ENCODE measurements at regions not wholly inside any gene's neighbourhood (a gene's known extent, or its start where the extent isn't known, plus 50 kb on each side); places are given as distances from the start of the nearest gene placed in this dataset.
"Not testable (repeated sequence)": the region's sequence is repeated elsewhere in the genome, so short reads cannot be mapped to it uniquely, and the experiment has no call there.

- FAIRE-seq (no peak), ATAC-seq (no peak), DNase-seq (ENCODE audit: low read depth in 1 of 2, low spot score in 1 of 2) (no peak)
- no peaks in the 10 kb centered on the region for H3K9me3 ChIP-seq
- peak overlapping the region in 1 of 2 experiments; percentile 52; a peak in 2 of 6 replicates for H3K27ac ChIP-seq
- peaks cover 18% of the 10 kb centered on the region; the same call in 2 of the 3 replicates for H3K4me1 ChIP-seq
- TF ChIP-seq CTCF (IDR thresholded peaks at IDR 0.05) = no peak
- no peak for TF ChIP-seq TP53 (CRISPR knock-in tag; IDR thresholded peaks at IDR 0.05)
- no peak for TF ChIP-seq GATA3 (IDR thresholded peaks at IDR 0.05; ENCODE audit: borderline replicate concordance)
- no peak for TF ChIP-seq RNF2 (IDR thresholded peaks at IDR 0.05; ENCODE audit: borderline replicate concordance, low read depth)
- no peak for TF ChIP-seq ZSCAN20 (CRISPR knock-in tag; IDR thresholded peaks at IDR 0.05)
- no peak for TF ChIP-seq HMGXB4 (CRISPR knock-in tag; IDR thresholded peaks at IDR 0.05; ENCODE audit: borderline replicate concordance)
- no peak for TF ChIP-seq CBX8 (IDR thresholded peaks at IDR 0.05)
- TF ChIP-seq ESRRA (IDR thresholded peaks at IDR 0.05; ENCODE audit: borderline replicate concordance, low read length) = no peak
- TF ChIP-seq, protein P1, sequence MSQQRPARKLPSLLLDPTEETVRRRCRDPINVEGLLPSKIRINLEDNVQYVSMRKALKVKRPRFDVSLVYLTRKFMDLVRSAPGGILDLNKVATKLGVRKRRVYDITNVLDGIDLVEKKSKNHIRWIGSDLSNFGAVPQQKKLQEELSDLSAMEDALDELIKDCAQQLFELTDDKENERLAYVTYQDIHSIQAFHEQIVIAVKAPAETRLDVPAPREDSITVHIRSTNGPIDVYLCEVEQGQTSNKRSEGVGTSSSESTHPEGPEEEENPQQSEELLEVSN (IDR thresholded peaks at IDR 0.05; ENCODE audit: borderline replicate concordance, low read depth) = no peak
- TF ChIP-seq SREBF2 (IDR thresholded peaks at IDR 0.05) = no peak
- no peak for TF ChIP-seq FOSB (CRISPR knock-in tag; IDR thresholded peaks at IDR 0.05)
- TF ChIP-seq, protein P2, sequence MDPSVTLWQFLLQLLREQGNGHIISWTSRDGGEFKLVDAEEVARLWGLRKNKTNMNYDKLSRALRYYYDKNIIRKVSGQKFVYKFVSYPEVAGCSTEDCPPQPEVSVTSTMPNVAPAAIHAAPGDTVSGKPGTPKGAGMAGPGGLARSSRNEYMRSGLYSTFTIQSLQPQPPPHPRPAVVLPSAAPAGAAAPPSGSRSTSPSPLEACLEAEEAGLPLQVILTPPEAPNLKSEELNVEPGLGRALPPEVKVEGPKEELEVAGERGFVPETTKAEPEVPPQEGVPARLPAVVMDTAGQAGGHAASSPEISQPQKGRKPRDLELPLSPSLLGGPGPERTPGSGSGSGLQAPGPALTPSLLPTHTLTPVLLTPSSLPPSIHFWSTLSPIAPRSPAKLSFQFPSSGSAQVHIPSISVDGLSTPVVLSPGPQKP (IDR thresholded peaks at IDR 0.05; ENCODE audit: low read depth, low read length) = no peak
- no peak for TF ChIP-seq KDM1A (IDR thresholded peaks at IDR 0.05; ENCODE audit: low read depth)
- TF ChIP-seq CBX2 (IDR thresholded peaks at IDR 0.05; ENCODE audit: borderline replicate concordance, low read depth) = no peak
- TF ChIP-seq FOXS1 (CRISPR knock-in tag; IDR thresholded peaks at IDR 0.05) = no peak
- no peak for TF ChIP-seq BHLHE40 (IDR thresholded peaks at IDR 0.05; ENCODE audit: low read depth, low read length)
- TF ChIP-seq, protein P3, sequence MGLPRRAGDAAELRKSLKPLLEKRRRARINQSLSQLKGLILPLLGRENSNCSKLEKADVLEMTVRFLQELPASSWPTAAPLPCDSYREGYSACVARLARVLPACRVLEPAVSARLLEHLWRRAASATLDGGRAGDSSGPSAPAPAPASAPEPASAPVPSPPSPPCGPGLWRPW (IDR thresholded peaks at IDR 0.05) = no peak
- TF ChIP-seq RARB (CRISPR knock-in tag; IDR thresholded peaks at IDR 0.05) = no peak
- no peak for TF ChIP-seq HEYL (CRISPR knock-in tag; IDR thresholded peaks at IDR 0.05)
- ChIA-PET POLR2A (interaction anchor here (0.7 kb wide), 1 partner anchor 267 kb away, joined by 3 read pairs; no protein-coding TSS in a partner anchor), CTCF (no interaction called here)
- H3K4me2 ChIP-seq = no peak overlapping the region
- WGBS (ENCODE audit: missing lambda C conversion rate) = 74% methylated on average over 5 of the region's 5 CpGs
- no peak overlapping the region for H3K4me3 ChIP-seq
Observed at GRCh38 chr18:70394672-70395071, 105.8 kb downstream of the SOCS6 start.

GRCh38 chr18:70390371-70391090 lies 101.7 kb downstream of the SOCS6 start:
- peak overlapping the region; percentile 44 to 81; a peak in 4 of 6 replicates for H3K27ac ChIP-seq
- no peak for FAIRE-seq
- H3K4me1 ChIP-seq = peaks cover 22% of the 10 kb centered on the region
- H3K4me3 ChIP-seq = no peak overlapping the region
- H3K9me3 ChIP-seq = peaks cover 11% of the 10 kb centered on the region
- H3K4me2 ChIP-seq = no peak overlapping the region
- no peak for DNase-seq (ENCODE audit: low read depth in 1 of 2, low spot score in 1 of 2)
- TF ChIP-seq ZNF302 (CRISPR knock-in tag; IDR thresholded peaks at IDR 0.05) = no peak
- no peak for TF ChIP-seq HDAC2 (IDR thresholded peaks at IDR 0.05)
- no peak for TF ChIP-seq SMC3 (IDR thresholded peaks at IDR 0.05)
- no peak for TF ChIP-seq NR3C1 (IDR thresholded peaks at IDR 0.05)
- TF ChIP-seq HOXB5 (CRISPR knock-in tag; IDR thresholded peaks at IDR 0.05) = no peak
- TF ChIP-seq HMGXB4 (CRISPR knock-in tag; IDR thresholded peaks at IDR 0.05; ENCODE audit: borderline replicate concordance) = no peak
- no peak for TF ChIP-seq ZSCAN20 (CRISPR knock-in tag; IDR thresholded peaks at IDR 0.05)
- TF ChIP-seq EP300 (IDR thresholded peaks at IDR 0.05) = no peak
- TF ChIP-seq BHLHE40 (IDR thresholded peaks at IDR 0.05; ENCODE audit: low read depth, low read length) = no peak
- no peak for TF ChIP-seq CBX2 (IDR thresholded peaks at IDR 0.05; ENCODE audit: borderline replicate concordance, low read depth)
- TF ChIP-seq HOXB13 (CRISPR knock-in tag; IDR thresholded peaks at IDR 0.05; ENCODE audit: low read depth) = no peak
- whole genome bisulfite sequencing (ENCODE audit: missing lambda C conversion rate) = 52% methylated on average over 4 of the region's 4 CpGs
- ChIA-PET POLR2A (no interaction called here), CTCF (interaction anchor here (0.7 kb wide), 1 partner anchor 100 kb away, joined by 4 read pairs; no protein-coding TSS in a partner anchor)
- ATAC-seq = no peak

DNA sequence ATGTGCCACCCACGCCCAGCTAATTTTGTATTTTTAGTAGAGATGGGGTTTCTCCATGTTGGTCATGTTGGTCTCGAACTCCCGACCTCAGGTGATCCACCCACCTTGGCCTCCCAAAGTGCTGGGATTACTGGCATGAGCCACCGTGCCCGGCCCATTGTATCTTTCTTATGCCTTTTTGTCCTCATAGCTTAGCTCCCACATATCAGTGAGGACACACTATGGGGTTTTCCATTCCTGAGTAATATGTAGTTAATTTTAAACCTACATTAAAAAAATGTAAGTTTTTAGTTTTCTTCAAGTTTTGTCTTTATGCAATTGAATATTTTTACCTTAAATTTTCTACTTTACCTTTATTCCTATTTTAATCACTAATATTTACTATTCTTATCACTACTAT lies 100.2 kb downstream of the SOCS6 start:
- FAIRE-seq; H3K4me2 ChIP-seq; ATAC-seq; DNase-seq (ENCODE audit: low read depth in 1 of 2, low spot score in 1 of 2); POLR2A ChIA-PET; H3K4me3 ChIP-seq; CTCF ChIA-PET: not testable (repeated sequence)
- Histone ChIP-seq H3K4me1 (peaks cover 37% of the 10 kb centered on the region), H3K9me3 (peaks cover 11% of the 10 kb centered on the region), H3K27ac (peak overlapping the region in 1 of 2 experiments; percentile 48; a peak in 2 of 6 replicates)
- WGBS (ENCODE audit: missing lambda C conversion rate) = 87% methylated on average over 5 of the region's 5 CpGs
